Prostate gland (tissue), 2 donors: ENCODE measurements at regions not wholly inside any gene's neighbourhood (a gene's known extent, or its start where the extent isn't known, plus 50 kb on each side); places are given as distances from the start of the nearest gene placed in this dataset.

Experiments
- DNase-seq: peaks from one replicate; pipeline ENCODE4 v3.0.0-alpha.2; 2019; ENCODE audit warnings: low spot score
- H3K27ac ChIP-seq, 2 donors: fragments of 200-600 bp; sonication (generic); 2 replicates each; pipeline ENCODE4 v1.5.1; 2017 to 2019
- H3K27me3 ChIP-seq: fragments of 200-600 bp; sonication (generic); replicated peaks from 2 replicates; pipeline ENCODE4 v1.5.1; 2019; ENCODE audit not compliant: insufficient read depth
- H3K36me3 ChIP-seq, 2 donors: fragments of 200-600 bp; sonication (generic); 1 replicate in 1 of 2; 2 replicates in 1 of 2; pipeline versions ENCODE4 v1.5.1 to v1.8.1; 2017 to 2019
- H3K4me1 ChIP-seq: fragments of 200-600 bp; sonication (generic); replicated peaks from 2 replicates; pipeline ENCODE4 v1.5.1; 2019
- H3K4me3 ChIP-seq, 2 donors: fragments of 200-600 bp; sonication (generic); 2 replicates each; pipeline ENCODE4 v1.5.1; 2017 to 2019
- H3K9me3 ChIP-seq: fragments of 200-600 bp; sonication (generic); 2 replicates; pipeline ENCODE4 v1.5.1; 2017
- POLR2A ChIP-seq: fragments of 450-650 bp; IDR thresholded peaks from one replicate; pipeline ENCODE4 v1.6.1; 2016; ENCODE audit warnings: antibody characterized with exemption, mild to moderate bottlenecking
- POLR2AphosphoS5 ChIP-seq: sonication (generic); formaldehyde crosslinking; IDR thresholded peaks from one replicate; pipeline ENCODE4 v1.6.1; 2017; ENCODE audit warnings: antibody characterized with exemption
- WGBS: methylation state at CpG from one replicate; pipeline ENCODE4 v1.1.5; 2018; 5-methylcytosine and 5-hydroxymethylcytosine counted together
- intact Hi-C: fragments of 100-400 bp; cut with DNase I; formaldehyde crosslinking; loops from one replicate; pipeline ENCODE4 v1.14.2; 2022
- TF ChIP-seq, protein P1 (sequence below), 4 experiments: fragments of 200-600 bp in 2 of 4; fragments of 450-650 bp in 2 of 4; sonication (generic) in 2 of 4; IDR thresholded peaks; 1 replicate in 3 of 4; 2 replicates in 1 of 4; pipeline ENCODE4 v1.5.1; 2016 to 2019; ENCODE audit warnings: antibody characterized with exemption in 4 of 4, mild to moderate bottlenecking in 2 of 4, moderate library complexity in 2 of 4

DNA sequence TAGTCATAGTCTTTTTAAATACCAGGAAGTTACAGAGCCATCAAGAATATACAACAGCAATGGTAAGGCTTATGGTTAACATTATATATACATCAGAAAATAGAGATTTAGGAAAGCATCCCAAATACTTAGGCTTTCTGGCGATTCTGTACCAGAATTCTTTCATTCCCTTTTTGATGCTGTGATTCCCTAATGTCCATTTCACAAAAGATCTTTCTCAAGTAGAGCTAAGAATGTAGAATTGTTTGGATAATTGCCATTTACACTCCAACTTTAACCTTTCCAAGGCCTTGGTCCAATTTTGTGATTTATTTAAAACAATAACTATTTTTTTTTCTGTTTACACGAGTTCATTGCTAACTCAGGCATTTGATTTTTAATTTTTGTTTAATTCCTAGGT lies 422.2 kb downstream of the MTX2 start:
- Histone ChIP-seq H3K4me1 (no peaks in the 10 kb centered on the region), H3K27ac (no peak overlapping the region), H3K27me3 (no peaks in the 10 kb centered on the region), H3K4me3 (no peak overlapping the region), H3K9me3 (no peaks in the 10 kb centered on the region), H3K36me3 (no peaks in the 10 kb centered on the region)
- intact Hi-C loops = no loop called here
- DNase-seq = no peak
- TF ChIP-seq POLR2A (no peak), POLR2AphosphoS5 (no peak)
- TF ChIP-seq, protein P1, sequence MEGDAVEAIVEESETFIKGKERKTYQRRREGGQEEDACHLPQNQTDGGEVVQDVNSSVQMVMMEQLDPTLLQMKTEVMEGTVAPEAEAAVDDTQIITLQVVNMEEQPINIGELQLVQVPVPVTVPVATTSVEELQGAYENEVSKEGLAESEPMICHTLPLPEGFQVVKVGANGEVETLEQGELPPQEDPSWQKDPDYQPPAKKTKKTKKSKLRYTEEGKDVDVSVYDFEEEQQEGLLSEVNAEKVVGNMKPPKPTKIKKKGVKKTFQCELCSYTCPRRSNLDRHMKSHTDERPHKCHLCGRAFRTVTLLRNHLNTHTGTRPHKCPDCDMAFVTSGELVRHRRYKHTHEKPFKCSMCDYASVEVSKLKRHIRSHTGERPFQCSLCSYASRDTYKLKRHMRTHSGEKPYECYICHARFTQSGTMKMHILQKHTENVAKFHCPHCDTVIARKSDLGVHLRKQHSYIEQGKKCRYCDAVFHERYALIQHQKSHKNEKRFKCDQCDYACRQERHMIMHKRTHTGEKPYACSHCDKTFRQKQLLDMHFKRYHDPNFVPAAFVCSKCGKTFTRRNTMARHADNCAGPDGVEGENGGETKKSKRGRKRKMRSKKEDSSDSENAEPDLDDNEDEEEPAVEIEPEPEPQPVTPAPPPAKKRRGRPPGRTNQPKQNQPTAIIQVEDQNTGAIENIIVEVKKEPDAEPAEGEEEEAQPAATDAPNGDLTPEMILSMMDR (IDR thresholded peaks at IDR 0.05) = no peak
- WGBS = 71% methylated on average over 2 of the region's 2 CpGs

DNA sequence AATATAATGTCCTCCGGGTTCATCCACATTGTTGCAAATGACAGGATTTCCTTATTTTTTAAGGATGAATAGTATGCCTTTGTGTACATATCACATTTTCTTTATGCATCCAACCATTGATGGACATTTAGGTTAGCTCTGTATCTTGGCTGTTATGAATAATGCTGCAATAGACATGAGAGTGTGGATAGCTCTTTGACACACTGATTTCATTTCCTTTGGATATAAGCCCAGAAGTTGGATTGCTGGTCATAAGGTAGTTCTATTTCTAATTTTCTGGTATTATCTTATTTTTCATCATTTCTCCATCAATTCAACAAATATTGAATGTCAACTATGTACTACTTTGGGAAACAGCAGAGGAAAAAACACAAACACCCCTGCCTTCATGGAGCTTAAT lies 423.3 kb downstream of the MTX2 start:
- 86% methylated on average over 1 of the region's 1 CpG for WGBS
- H3K4me3 ChIP-seq = no peak overlapping the region
- no peaks in the 10 kb centered on the region for H3K9me3 ChIP-seq
- DNase-seq = no peak
- no peaks in the 10 kb centered on the region for H3K36me3 ChIP-seq
- TF ChIP-seq POLR2A = no peak
- TF ChIP-seq, protein P1 (IDR thresholded peaks at IDR 0.05) = no peak
- no peak for TF ChIP-seq POLR2AphosphoS5
- H3K27me3 ChIP-seq = no peaks in the 10 kb centered on the region
- intact Hi-C loops = no loop called here
- H3K27ac ChIP-seq = no peak overlapping the region
- no peaks in the 10 kb centered on the region for H3K4me1 ChIP-seq

DNA sequence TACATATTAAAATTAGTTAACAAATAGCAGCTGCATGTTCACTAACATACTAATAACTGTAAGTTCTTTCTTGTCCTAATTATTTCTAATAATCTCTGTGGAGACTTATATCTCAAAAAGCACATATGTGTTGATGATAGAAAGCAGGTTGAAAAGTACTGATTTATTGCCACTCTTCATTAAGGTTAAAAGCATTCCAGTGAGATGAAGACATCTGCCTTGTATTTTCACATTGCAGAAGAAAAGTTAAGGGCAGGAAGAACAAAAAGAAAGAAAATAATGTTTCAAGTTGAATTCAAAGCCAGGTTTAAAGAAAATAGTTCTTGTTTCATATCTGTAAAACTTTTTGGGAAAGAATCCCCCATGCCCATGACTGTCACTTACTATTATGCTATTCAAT lies 429.9 kb downstream of the MTX2 start:
- intact Hi-C loops = no loop called here
- Histone ChIP-seq H3K4me1 (no peaks in the 10 kb centered on the region), H3K27ac (no peak overlapping the region), H3K9me3 (no peaks in the 10 kb centered on the region), H3K36me3 (no peaks in the 10 kb centered on the region), H3K27me3 (no peaks in the 10 kb centered on the region), H3K4me3 (no peak overlapping the region)
- TF ChIP-seq, protein P1 (IDR thresholded peaks at IDR 0.05) = no peak
- TF ChIP-seq POLR2AphosphoS5 = no peak
- TF ChIP-seq POLR2A = no peak
- DNase-seq = no peak

DNA sequence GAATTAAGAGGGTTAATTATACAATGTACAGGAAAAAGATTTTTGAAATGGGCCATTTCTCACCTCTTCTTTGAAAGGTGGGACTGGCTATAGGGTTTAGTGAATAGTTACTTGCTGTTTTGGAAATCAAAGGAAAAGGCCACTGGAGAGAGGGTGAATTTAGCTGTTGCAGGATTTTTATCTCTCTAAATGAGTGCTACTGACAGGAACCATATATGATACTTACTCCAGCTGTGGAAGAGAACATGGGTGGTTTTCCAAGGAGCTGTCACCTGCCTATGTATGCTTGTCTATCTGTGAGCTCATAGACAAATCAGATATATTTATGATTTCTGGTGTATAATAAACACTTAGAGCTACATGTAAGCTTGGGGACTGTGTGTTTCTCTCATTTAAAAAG lies 430.4 kb downstream of the MTX2 start:
- H3K4me1 ChIP-seq = no peaks in the 10 kb centered on the region
- H3K4me3 ChIP-seq = no peak overlapping the region
- H3K9me3 ChIP-seq = no peaks in the 10 kb centered on the region
- H3K27me3 ChIP-seq = no peaks in the 10 kb centered on the region
- no peak overlapping the region for H3K27ac ChIP-seq
- TF ChIP-seq POLR2A = no peak
- TF ChIP-seq POLR2AphosphoS5 = no peak
- DNase-seq = no peak
- H3K36me3 ChIP-seq = no peaks in the 10 kb centered on the region
- intact Hi-C loops = no loop called here

DNA sequence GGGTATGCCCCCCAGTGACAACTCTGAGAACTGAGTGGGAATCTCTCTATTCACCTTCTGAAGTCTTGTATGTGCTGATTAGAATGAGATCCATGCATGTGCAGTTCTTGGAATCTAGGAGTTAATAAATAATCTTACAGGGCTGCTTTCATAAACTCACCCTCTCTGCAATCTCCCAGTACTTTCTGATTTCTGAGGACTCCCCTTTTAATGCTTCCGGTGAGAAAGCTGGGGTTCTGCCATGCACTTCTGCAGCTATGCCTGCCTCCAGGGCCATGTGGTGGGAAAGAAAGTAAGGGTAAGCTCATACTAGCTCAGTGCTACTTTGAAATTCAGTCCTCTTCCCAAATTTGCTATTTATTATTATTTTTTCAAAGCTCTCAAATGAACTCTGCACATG lies 432.9 kb downstream of the MTX2 start:
- Histone ChIP-seq H3K36me3 (no peaks in the 10 kb centered on the region), H3K4me1 (no peaks in the 10 kb centered on the region), H3K4me3 (no peak overlapping the region), H3K9me3 (no peaks in the 10 kb centered on the region), H3K27me3 (no peaks in the 10 kb centered on the region), H3K27ac (no peak overlapping the region)
- no peak for TF ChIP-seq POLR2AphosphoS5
- no peak for TF ChIP-seq POLR2A
- TF ChIP-seq, protein P1 (IDR thresholded peaks at IDR 0.05) = no peak
- WGBS = 46% methylated on average over 1 of the region's 1 CpG
- DNase-seq = no peak
- intact Hi-C loops = no loop called here
